Nephron progenitor cell (in vitro differentiated cells): ENCODE measurements at regions not wholly inside any gene's neighbourhood (a gene's known extent, or its start where the extent isn't known, plus 50 kb on each side); places are given as distances from the start of the nearest gene placed in this dataset.

Experiments used
- DNase-seq: peaks from one replicate; pipeline ENCODE4 v3.0.0; 2021
- H3K27ac Mint-ChIP-seq: 2 replicates; pipeline ENCODE4 v1.8.0; 2021; ENCODE audit warnings: mild to moderate bottlenecking, moderate library complexity, mixed read lengths
- H3K27me3 Mint-ChIP-seq: 2 replicates; pipeline ENCODE4 v1.8.0; 2021; ENCODE audit warnings: mild to moderate bottlenecking, low read depth, mixed read lengths; ENCODE audit not compliant: poor library complexity
- H3K36me3 Mint-ChIP-seq: 2 replicates; pipeline ENCODE4 v1.8.0; 2021; ENCODE audit warnings: low read depth, mixed read lengths
- H3K4me1 Mint-ChIP-seq: 2 replicates; pipeline ENCODE4 v1.8.0; 2021; ENCODE audit warnings: mixed read lengths
- H3K4me3 Mint-ChIP-seq: 2 replicates; pipeline ENCODE4 v1.8.0; 2021; ENCODE audit warnings: mild to moderate bottlenecking, moderate library complexity, mixed read lengths
- H3K9me3 Mint-ChIP-seq: 2 replicates; pipeline ENCODE4 v1.8.0; 2021; ENCODE audit warnings: mild to moderate bottlenecking, moderate library complexity, mixed read lengths
- TF ChIP-seq, protein P1 (sequence below): fragments of 200-600 bp; sonication (generic); IDR thresholded peaks from 2 replicates; pipeline ENCODE4 v1.5.0; 2021; ENCODE audit warnings: antibody characterized with exemption

DNA sequence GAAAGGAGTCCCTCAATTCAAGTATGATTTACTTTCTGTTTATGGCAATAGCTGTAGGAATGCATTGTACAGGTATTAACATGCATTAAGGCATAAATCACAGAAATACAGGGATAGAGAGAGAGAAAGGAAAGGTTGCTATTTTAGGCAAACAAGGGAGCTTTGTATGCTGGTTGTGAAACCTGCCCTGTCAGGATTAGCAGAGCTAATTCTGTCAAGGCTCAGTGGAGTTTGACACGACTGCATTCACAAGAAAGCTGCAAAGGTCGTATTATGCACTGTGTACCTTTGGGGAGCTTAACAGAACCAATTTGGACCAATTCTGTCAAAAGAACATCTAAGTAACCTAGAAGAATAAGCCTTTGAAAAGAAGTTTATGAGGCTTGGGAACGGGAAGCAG, 239.3 kb downstream of the GRIA2 start:
- no peaks in the 10 kb centered on the region for H3K4me1 Mint-ChIP-seq
- peaks cover 7% of the 10 kb centered on the region for H3K9me3 Mint-ChIP-seq
- H3K27ac Mint-ChIP-seq = no peak overlapping the region
- TF ChIP-seq, protein P1, sequence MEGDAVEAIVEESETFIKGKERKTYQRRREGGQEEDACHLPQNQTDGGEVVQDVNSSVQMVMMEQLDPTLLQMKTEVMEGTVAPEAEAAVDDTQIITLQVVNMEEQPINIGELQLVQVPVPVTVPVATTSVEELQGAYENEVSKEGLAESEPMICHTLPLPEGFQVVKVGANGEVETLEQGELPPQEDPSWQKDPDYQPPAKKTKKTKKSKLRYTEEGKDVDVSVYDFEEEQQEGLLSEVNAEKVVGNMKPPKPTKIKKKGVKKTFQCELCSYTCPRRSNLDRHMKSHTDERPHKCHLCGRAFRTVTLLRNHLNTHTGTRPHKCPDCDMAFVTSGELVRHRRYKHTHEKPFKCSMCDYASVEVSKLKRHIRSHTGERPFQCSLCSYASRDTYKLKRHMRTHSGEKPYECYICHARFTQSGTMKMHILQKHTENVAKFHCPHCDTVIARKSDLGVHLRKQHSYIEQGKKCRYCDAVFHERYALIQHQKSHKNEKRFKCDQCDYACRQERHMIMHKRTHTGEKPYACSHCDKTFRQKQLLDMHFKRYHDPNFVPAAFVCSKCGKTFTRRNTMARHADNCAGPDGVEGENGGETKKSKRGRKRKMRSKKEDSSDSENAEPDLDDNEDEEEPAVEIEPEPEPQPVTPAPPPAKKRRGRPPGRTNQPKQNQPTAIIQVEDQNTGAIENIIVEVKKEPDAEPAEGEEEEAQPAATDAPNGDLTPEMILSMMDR = no peak
- H3K27me3 Mint-ChIP-seq = no peaks in the 10 kb centered on the region
- no peak overlapping the region for H3K4me3 Mint-ChIP-seq
- no peaks in the 10 kb centered on the region for H3K36me3 Mint-ChIP-seq
- no peak for DNase-seq

DNA sequence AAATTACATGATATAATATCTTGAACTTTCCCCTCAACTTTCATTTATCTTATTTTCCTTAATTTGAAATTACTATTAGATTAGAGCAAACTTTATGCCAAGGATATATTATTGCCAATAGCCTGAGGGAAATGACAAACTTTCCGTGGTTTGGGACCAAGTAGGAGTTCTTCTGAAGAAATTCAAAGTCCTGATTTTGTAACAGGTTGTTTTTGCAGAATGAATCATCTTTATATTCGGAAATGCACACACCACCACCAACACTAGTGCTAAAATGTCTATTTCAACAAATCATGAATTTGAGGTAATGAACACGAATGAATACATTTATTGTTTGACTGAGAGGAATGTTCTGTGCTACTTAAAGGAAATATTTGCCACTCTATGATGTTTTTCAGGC, 226.7 kb downstream of the GRIA2 start:
- no peaks in the 10 kb centered on the region for H3K27me3 Mint-ChIP-seq
- no peaks in the 10 kb centered on the region for H3K9me3 Mint-ChIP-seq
- no peak overlapping the region for H3K27ac Mint-ChIP-seq
- no peak overlapping the region for H3K4me3 Mint-ChIP-seq
- DNase-seq = no peak
- no peaks in the 10 kb centered on the region for H3K36me3 Mint-ChIP-seq
- TF ChIP-seq, protein P1 = no peak
- H3K4me1 Mint-ChIP-seq = no peaks in the 10 kb centered on the region

DNA sequence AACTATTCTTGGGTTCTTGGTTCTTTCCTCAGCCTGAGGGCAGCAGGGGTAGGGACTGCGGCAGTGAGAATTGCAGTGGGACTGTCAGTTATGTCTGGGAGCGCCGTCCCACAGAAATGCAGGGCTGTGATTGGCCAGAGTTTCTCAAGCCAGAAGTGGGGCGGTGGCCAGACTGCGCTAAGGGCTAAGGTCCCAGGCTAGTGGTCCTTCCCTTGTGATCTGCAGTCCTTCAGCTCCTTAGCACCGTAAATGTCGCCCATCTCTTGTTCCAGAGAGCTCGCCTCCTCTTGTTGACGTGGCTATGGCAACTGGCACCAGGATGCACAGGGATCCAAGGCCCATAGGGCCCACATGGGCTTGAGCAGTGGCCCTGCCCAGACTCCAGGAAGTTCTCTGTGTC, 223.5 kb downstream of the GRIA2 start:
- Mint-ChIP-seq H3K36me3 (no peaks in the 10 kb centered on the region), H3K27me3 (no peaks in the 10 kb centered on the region), H3K4me1 (no peaks in the 10 kb centered on the region), H3K9me3 (no peaks in the 10 kb centered on the region), H3K4me3 (no peak overlapping the region), H3K27ac (no peak overlapping the region)
- TF ChIP-seq, protein P1 = no peak
- DNase-seq = no peak

DNA sequence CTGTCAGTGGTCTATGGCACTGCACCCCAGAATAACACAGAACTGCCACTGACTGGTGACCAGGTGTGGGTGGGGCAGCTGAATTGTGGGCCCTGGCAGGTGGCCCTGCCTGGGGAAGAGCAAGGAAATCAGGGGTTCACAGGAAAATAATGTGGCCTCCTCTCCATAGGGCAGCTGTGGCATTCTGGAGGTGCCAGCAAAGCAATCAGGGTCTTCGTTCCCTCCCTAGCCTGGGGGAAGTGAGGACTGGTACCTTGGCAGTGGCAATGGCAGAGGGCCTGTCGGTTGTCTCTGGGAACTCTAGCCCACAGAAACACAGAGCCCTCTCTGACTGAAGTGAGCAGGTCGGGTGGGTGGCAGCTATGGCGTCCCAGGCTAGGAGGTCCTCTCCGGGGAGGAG, 223.0 kb downstream of the GRIA2 start:
- H3K4me3 Mint-ChIP-seq = no peak overlapping the region
- no peak for DNase-seq
- no peaks in the 10 kb centered on the region for H3K27me3 Mint-ChIP-seq
- H3K9me3 Mint-ChIP-seq = no peaks in the 10 kb centered on the region
- H3K27ac Mint-ChIP-seq = no peak overlapping the region
- TF ChIP-seq, protein P1 = no peak
- H3K36me3 Mint-ChIP-seq = no peaks in the 10 kb centered on the region
- no peaks in the 10 kb centered on the region for H3K4me1 Mint-ChIP-seq

DNA sequence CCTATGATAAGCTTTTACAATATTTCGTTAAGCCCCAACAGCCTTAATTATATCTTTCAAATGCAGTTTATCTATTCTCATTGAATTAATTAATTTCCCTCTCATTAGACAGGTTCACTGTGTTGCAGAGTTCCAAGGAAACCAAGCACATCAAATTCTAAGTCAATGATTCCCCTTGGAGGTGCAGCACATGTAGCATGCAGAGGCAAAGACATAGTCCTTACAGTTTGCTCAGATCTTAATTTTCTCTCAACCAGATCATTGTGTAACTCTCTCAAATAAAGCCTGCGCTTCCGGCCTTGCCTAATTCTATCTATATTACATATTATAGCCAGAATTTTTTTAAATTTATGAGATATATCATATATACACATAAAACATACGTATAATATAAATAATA, 205.4 kb downstream of the GRIA2 start:
- no peak for DNase-seq
- Mint-ChIP-seq H3K36me3 (no peaks in the 10 kb centered on the region), H3K9me3 (peaks cover 11% of the 10 kb centered on the region), H3K4me3 (no peak overlapping the region), H3K27ac (no peak overlapping the region), H3K4me1 (no peaks in the 10 kb centered on the region), H3K27me3 (peaks cover 6% of the 10 kb centered on the region)
- TF ChIP-seq, protein P1 = no peak

DNA sequence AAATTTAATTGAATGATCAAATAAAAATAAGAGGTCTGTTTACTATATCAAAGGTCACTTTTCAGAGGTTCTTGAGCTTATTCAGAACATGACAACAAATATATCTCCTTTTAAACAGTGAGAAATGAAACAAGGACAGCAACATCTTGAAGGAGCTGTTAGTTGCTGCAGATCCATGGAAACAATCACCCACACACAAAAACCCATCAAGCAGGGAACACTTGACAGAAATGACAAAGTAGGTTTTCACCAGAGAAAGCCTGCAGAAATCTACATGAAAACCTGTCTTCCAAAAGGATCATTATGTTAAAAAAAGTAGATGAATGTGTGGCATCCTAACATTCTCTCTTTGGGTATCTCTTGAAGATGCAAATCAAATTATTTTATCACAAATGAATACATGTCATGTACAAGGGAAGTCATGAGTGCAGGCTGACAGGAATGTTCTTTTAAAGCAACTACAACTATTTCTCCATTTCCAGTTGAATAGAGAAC, 203.0 kb downstream of the GRIA2 start:
- Mint-ChIP-seq H3K4me3 (no peak overlapping the region), H3K36me3 (no peaks in the 10 kb centered on the region), H3K27ac (no peak overlapping the region), H3K4me1 (no peaks in the 10 kb centered on the region), H3K27me3 (peaks cover 7% of the 10 kb centered on the region), H3K9me3 (peaks cover 11% of the 10 kb centered on the region)
- TF ChIP-seq, protein P1 = no peak
- DNase-seq = no peak
